ENCODE measurements at regions not wholly inside any gene's neighbourhood (a gene's known extent, or its start where the extent isn't known, plus 50 kb on each side); places are given as distances from the start of the nearest gene placed in this dataset.

DNA sequence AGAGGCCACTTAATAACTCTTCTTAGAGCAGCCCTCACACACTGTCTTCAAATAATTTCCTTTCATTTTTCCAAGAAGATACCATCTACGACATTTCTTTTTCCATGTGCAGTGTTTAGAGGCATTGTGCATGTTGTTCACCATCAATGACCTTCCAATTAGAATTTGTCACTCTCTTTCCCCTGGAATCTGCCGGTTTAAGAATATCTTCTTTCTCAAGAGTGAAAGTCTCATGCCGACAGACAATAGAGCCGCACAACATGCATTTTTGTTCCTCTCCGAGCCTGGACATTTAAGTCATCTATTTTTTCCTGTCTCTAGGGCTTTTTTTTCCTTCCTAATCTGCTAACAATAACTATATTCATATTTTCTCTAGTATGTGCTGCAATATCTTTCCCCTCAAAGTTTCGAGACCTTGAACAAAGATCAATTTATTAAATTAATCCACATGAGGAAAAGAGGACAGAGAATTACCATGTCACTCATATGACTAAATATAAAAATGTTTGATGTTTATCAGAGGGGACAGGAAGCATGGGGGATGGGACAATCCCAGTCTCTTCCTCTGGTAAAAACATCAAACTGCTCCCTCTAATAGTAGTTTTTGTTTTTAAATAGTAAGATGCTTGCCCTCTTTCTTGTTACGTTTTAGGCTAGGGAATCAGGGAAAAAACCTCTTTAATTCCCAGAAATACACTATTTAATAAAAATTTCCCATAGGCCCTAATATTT, 893.4 kb downstream of the C6orf118 start:
- Histone ChIP-seq H3K27ac (no peak overlapping the region), H3K9me3 (ENCODE audit: low read depth, low read length) (no peaks in the 10 kb centered on the region), H3K9ac (ENCODE audit: insufficient read length) (no peak overlapping the region), H3K4me3 (no peak overlapping the region), H3K36me3 (ENCODE audit: insufficient read depth, low read length) (no peaks in the 10 kb centered on the region)
- no peak for TF ChIP-seq EZH2 (IDR thresholded peaks at IDR 0.05)
- TF ChIP-seq FOXP2 (optimal IDR thresholded peaks at IDR 0.05; ENCODE audit: control extremely low read depth, extremely low read length, insufficient read depth), result no peak
- TF ChIP-seq POLR2AphosphoS5 (IDR thresholded peaks at IDR 0.05; ENCODE audit: borderline replicate concordance, low read depth, low read length), result no peak
- no peak for DNase-seq (ENCODE audit: low read depth, low spot score)

DNA sequence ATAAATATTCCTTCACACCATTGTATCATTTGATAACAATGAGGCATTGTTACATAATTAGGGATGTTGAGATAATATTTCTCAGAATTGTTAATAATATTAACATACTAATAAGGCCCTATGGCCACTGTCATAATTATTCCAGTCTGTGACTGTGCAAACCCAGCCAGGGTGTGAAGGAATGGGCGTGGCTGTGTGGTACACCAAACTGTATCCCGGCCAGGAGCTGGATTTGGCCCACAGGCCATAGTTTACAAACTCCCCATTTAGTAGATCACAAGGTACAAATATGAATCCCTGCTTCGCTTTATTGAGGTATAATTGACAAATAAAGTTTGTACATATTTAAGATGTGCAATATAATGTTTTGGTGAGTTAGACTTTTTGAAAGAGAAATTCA, 894.7 kb downstream of the C6orf118 start:
- Histone ChIP-seq H3K36me3 (ENCODE audit: insufficient read depth, low read length) (no peaks in the 10 kb centered on the region), H3K27ac (no peak overlapping the region), H3K9ac (ENCODE audit: insufficient read length) (no peak overlapping the region), H3K9me3 (ENCODE audit: low read depth, low read length) (no peaks in the 10 kb centered on the region), H3K4me3 (no peak overlapping the region)
- no peak for DNase-seq (ENCODE audit: low read depth, low spot score)
- TF ChIP-seq FOXP2 (optimal IDR thresholded peaks at IDR 0.05; ENCODE audit: control extremely low read depth, extremely low read length, insufficient read depth) (no peak), POLR2AphosphoS5 (IDR thresholded peaks at IDR 0.05; ENCODE audit: borderline replicate concordance, low read depth, low read length) (no peak), EZH2 (IDR thresholded peaks at IDR 0.05) (no peak)

DNA sequence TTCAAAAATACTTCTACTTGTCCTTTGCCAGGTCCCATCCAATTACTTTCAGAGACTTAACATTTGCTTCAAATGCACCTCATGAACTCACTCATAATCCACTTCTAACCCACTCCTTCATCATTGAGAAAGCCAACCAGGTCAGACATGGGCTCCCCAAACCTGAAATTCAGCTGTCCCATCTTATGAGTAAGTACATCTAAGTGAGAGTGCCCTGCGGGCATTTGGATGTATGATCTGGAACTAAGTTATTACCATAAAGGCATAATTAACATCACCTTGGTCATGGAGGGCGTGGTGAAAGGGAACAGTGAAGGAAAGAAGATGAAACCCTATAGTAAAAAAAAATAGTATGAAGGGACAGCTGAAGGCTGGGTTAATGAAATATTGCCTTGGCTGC, 896.8 kb downstream of the C6orf118 start:
- TF ChIP-seq POLR2AphosphoS5 (IDR thresholded peaks at IDR 0.05; ENCODE audit: borderline replicate concordance, low read depth, low read length), result no peak
- TF ChIP-seq EZH2 (IDR thresholded peaks at IDR 0.05), result no peak
- TF ChIP-seq FOXP2 (optimal IDR thresholded peaks at IDR 0.05; ENCODE audit: control extremely low read depth, extremely low read length, insufficient read depth), result no peak
- Histone ChIP-seq H3K9me3 (ENCODE audit: low read depth, low read length) (no peaks in the 10 kb centered on the region), H3K9ac (ENCODE audit: insufficient read length) (no peak overlapping the region), H3K36me3 (ENCODE audit: insufficient read depth, low read length) (no peaks in the 10 kb centered on the region), H3K27ac (no peak overlapping the region), H3K4me3 (no peak overlapping the region)
- no peak for DNase-seq (ENCODE audit: low read depth, low spot score)

DNA sequence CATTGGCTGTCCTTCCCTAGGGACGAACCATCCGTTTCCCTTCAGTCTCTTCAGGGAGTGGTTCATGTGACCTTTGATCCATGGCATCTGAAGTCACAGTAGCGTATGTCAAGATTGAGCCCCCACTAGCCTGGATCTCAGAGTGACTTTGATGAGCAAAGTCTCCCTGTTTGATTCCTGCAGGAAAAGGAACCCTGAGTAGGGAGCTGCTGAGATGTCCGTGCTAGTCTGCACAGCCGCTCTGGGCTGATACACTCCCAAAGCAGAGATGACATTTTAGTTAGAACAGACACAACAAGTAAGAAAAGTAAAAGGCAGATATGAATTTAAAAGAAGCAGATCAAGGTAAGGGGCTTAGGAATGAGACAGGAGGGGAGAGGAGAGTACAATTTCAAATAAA, 899.4 kb downstream of the C6orf118 start:
- H3K36me3 ChIP-seq (ENCODE audit: insufficient read depth, low read length), result no peaks in the 10 kb centered on the region
- H3K4me3 ChIP-seq, result no peak overlapping the region
- DNase-seq (ENCODE audit: low read depth, low spot score), result no peak
- H3K9me3 ChIP-seq (ENCODE audit: low read depth, low read length), result no peaks in the 10 kb centered on the region
- H3K27ac ChIP-seq, result no peak overlapping the region
- no peak overlapping the region for H3K9ac ChIP-seq (ENCODE audit: insufficient read length)
- TF ChIP-seq POLR2AphosphoS5 (IDR thresholded peaks at IDR 0.05; ENCODE audit: borderline replicate concordance, low read depth, low read length) (no peak), FOXP2 (optimal IDR thresholded peaks at IDR 0.05; ENCODE audit: control extremely low read depth, extremely low read length, insufficient read depth) (no peak), EZH2 (IDR thresholded peaks at IDR 0.05) (no peak)

DNA sequence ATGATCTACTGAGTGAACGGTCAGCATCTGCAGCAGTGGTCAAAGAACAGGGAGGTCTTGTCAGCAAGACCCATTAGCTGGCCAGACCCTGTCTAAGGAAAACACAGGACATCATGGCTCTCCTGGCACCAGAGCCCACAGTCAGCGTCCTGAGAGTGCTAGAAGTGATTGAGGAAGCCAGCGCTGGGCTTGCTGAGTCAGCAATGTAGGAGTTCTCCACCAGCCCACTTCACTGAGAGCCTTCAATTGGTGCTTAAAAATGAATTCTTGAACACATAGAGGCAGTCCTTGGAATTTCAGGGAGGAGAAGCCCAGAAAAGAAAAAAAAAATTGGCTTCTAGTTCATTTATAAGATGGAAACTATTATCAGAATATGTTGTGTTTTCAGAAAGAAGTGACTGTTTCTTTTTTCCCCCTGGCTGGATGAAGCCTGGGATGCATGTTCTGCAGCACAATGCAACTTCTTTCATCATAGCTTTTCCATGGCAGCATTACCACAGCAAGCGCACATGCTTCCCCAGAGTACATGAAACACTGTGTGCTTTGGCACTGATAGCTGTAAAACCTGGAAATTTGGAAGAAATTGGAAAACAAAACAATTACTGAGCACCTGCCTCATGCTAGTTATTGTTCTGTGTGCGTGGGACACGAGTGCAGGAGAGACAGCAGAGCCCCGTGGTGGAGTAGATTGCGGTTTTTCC, 899.9 kb downstream of the C6orf118 start:
- no peak overlapping the region for H3K9ac ChIP-seq (ENCODE audit: insufficient read length)
- TF ChIP-seq POLR2AphosphoS5 (IDR thresholded peaks at IDR 0.05; ENCODE audit: borderline replicate concordance, low read depth, low read length) (no peak), EZH2 (IDR thresholded peaks at IDR 0.05) (no peak), FOXP2 (optimal IDR thresholded peaks at IDR 0.05; ENCODE audit: control extremely low read depth, extremely low read length, insufficient read depth) (no peak)
- no peak overlapping the region for H3K27ac ChIP-seq
- H3K9me3 ChIP-seq (ENCODE audit: low read depth, low read length), result no peaks in the 10 kb centered on the region
- no peak overlapping the region for H3K4me3 ChIP-seq
- no peak for DNase-seq (ENCODE audit: low read depth, low spot score)
- no peaks in the 10 kb centered on the region for H3K36me3 ChIP-seq (ENCODE audit: insufficient read depth, low read length)

DNA sequence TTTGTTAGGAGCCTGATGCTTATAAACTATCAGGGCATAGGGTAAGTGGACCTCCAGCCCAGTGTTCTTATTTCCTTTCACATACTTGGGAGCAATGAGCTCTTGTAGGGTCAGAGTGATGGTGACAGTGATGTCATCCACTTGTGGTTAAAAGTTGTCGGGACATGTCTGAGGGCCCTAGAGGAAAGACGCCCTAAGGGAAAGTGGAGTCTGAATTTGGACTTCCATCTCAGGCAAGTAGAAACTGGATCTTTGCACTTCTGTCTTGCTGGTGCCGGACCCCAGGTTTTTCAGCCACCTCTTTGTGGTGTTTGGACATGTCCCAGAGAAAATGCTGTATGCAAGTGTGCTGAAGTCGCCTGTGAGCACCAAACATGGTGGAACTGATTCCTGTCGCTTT, 900.5 kb downstream of the C6orf118 start:
- H3K36me3 ChIP-seq (ENCODE audit: insufficient read depth, low read length), result no peaks in the 10 kb centered on the region
- no peak overlapping the region for H3K27ac ChIP-seq
- no peak overlapping the region for H3K9ac ChIP-seq (ENCODE audit: insufficient read length)
- H3K4me3 ChIP-seq, result no peak overlapping the region
- TF ChIP-seq EZH2 (IDR thresholded peaks at IDR 0.05) (no peak), POLR2AphosphoS5 (IDR thresholded peaks at IDR 0.05; ENCODE audit: borderline replicate concordance, low read depth, low read length) (no peak), FOXP2 (optimal IDR thresholded peaks at IDR 0.05; ENCODE audit: control extremely low read depth, extremely low read length, insufficient read depth) (no peak)
- DNase-seq (ENCODE audit: low read depth, low spot score), result no peak
- H3K9me3 ChIP-seq (ENCODE audit: low read depth, low read length), result no peaks in the 10 kb centered on the region

DNA sequence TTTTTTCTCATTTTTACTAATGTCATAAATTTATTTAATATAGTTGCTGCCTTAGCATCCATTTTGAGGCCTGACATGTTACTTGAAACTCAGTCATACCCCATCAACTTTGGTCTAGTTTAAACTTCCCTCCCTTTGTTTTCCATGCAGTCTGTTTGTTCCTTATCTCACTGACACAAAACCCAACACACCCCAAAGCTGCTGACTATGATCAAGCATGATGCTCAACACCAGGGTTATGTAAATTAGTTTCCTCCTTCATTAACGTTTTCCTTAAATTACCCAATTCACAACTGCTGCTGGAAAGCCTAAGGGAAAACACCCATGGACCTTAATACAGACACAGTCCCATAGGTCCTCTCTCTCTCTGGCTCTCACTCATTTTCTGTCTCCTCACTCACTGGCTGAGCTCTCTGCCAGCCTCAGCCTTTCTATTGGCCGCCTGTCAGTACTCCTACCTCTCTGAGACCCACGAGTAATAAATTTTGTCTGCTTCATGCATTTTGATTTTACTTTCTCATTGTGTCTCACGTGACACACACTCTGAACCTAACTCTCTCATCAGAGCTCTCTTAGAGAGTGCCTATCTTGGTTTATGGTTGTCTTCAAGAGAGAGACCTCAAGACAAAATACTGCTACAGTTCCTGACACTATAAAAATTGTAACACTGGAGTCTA, 904.5 kb downstream of the C6orf118 start:
- H3K9me3 ChIP-seq (ENCODE audit: low read depth, low read length), result no peaks in the 10 kb centered on the region
- no peak overlapping the region for H3K9ac ChIP-seq (ENCODE audit: insufficient read length)
- DNase-seq (ENCODE audit: low read depth, low spot score), result no peak
- TF ChIP-seq POLR2AphosphoS5 (IDR thresholded peaks at IDR 0.05; ENCODE audit: borderline replicate concordance, low read depth, low read length) (no peak), EZH2 (IDR thresholded peaks at IDR 0.05) (no peak), FOXP2 (optimal IDR thresholded peaks at IDR 0.05; ENCODE audit: control extremely low read depth, extremely low read length, insufficient read depth) (no peak)
- no peak overlapping the region for H3K4me3 ChIP-seq
- H3K27ac ChIP-seq, result no peak overlapping the region
- H3K36me3 ChIP-seq (ENCODE audit: insufficient read depth, low read length), result no peaks in the 10 kb centered on the region

DNA sequence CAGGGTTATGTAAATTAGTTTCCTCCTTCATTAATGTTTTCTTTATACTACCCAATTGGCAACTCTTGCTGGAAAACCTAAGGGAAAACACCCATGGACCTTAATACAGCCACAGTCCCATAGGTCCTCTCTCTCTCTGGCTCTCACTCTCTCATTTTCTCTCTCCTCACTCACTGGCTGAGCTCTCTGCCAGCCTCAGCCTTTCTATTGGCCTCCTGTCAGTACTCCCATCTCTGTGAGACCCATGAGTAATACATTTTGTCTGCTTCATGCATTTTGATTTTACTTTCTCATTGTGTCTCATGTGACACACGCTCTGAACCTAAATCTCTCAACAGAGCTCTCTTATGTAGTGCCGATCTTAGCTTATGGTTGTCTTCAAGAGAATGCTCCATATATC, 907.5 kb downstream of the C6orf118 start:
- Histone ChIP-seq H3K9ac (ENCODE audit: insufficient read length) (no peak overlapping the region), H3K27ac (no peak overlapping the region)
- DNase-seq (ENCODE audit: low read depth, low spot score), result no peak

More for the DNA sequence above, 907.5 kb downstream of the C6orf118 start:
- Histone ChIP-seq H3K4me3 (no peak overlapping the region), H3K9me3 (ENCODE audit: low read depth, low read length) (no peaks in the 10 kb centered on the region), H3K36me3 (ENCODE audit: insufficient read depth, low read length) (no peaks in the 10 kb centered on the region)
- TF ChIP-seq FOXP2 (optimal IDR thresholded peaks at IDR 0.05; ENCODE audit: control extremely low read depth, extremely low read length, insufficient read depth) (no peak), POLR2AphosphoS5 (IDR thresholded peaks at IDR 0.05; ENCODE audit: borderline replicate concordance, low read depth, low read length) (no peak), EZH2 (IDR thresholded peaks at IDR 0.05) (no peak)
